Adrenal gland (tissue), 9 donors: ENCODE measurements at regions not wholly inside any gene's neighbourhood (a gene's known extent, or its start where the extent isn't known, plus 50 kb on each side); places are given as distances from the start of the nearest gene placed in this dataset.

ENCODE experiments used
- DNase-seq, 7 donors: peaks; one replicate each; pipeline ENCODE4 v3.0.0-alpha.2; 2019 to 2020
- H3K27ac ChIP-seq, 5 donors: fragments of 200-600 bp; sonication (generic) in 4 of 5; 1 replicate in 3 of 5; 2 replicates in 2 of 5; pipeline versions ENCODE4 v1.5.1 to v1.8.0; 2016 to 2020; ENCODE audit warnings: mild to moderate bottlenecking in 1 of 5
- H3K27me3 ChIP-seq: fragments of 200-600 bp; 2 replicates; pipeline ENCODE4 v1.8.0; 2021
- H3K36me3 ChIP-seq, 2 donors: fragments of 200-600 bp; replicated peaks in 1 of 2; 1 replicate in 1 of 2; 2 replicates in 1 of 2; pipeline versions ENCODE4 v1.5.1 to v1.8.0; 2018 to 2022
- H3K4me1 ChIP-seq, 2 donors: fragments of 200-600 bp; replicated peaks in 1 of 2; 1 replicate in 1 of 2; 2 replicates in 1 of 2; pipeline versions ENCODE4 v1.5.1 to v1.8.0; 2018 to 2021
- H3K4me3 ChIP-seq, 4 donors: fragments of 200-600 bp; sonication (generic) in 3 of 4; one replicate each; pipeline ENCODE4 v1.5.1; 2016 to 2018
- H3K9me3 ChIP-seq, 3 donors: fragments of 200-600 bp; sonication (generic) in 1 of 3; replicated peaks in 1 of 3; 1 replicate in 2 of 3; 2 replicates in 1 of 3; pipeline versions ENCODE4 v1.5.1 to v1.8.0; 2016 to 2021
- CTCF ChIP-seq, 6 experiments: fragments of 450-650 bp in 4 of 6; fragments of 200-600 bp in 2 of 6; sonication (generic) in 1 of 6; IDR thresholded peaks; 1 replicate in 5 of 6; 2 replicates in 1 of 6; pipeline versions ENCODE4 v1.5.1 to v1.8.0; 2016 to 2021; ENCODE audit warnings: antibody characterized with exemption in 6 of 6, mild to moderate bottlenecking in 2 of 6, moderate library complexity in 1 of 6
- POLR2A ChIP-seq, 2 donors: fragments of 450-650 bp; IDR thresholded peaks; one replicate each; pipeline ENCODE4 v1.6.1; 2017; ENCODE audit warnings: antibody characterized with exemption in 2 of 2, mild to moderate bottlenecking in 2 of 2, moderate library complexity in 1 of 2
- WGBS, 4 donors: extraction: QIAGEN DNeasy Blood & Tissue Kit in 2 of 4; methylation state at CpG; one replicate each; pipeline versions ENCODE4 v1.1.5 to v1.1.7; 2013 to 2017; 5-methylcytosine and 5-hydroxymethylcytosine counted together
- intact Hi-C, 2 donors: fragments of 100-400 bp; cut with DNase I; formaldehyde crosslinking; loops; one replicate each; pipeline versions ENCODE4 v1.14.1 to v1.15.0; 2022 to 2023
- donor health status: healthy with polysubstance abuse.
- donor health status: Bipolar disorder and iron deficiency.
- donor health status: DM: yes; HTN: yes; CAD: no.
- donor health status: DM: no; HTN: no; CAD: no.
- donor health status: DM: no; HTN: no; CAD: no.

- no peak for DNase-seq
- Histone ChIP-seq H3K4me3 (no peak overlapping the region), H3K27me3 (no peaks in the 10 kb centered on the region), H3K27ac (no peak overlapping the region), H3K9me3 (no peaks in the 10 kb centered on the region), H3K36me3 (no peaks in the 10 kb centered on the region), H3K4me1 (no peaks in the 10 kb centered on the region)
- no peak for TF ChIP-seq POLR2A (IDR thresholded peaks at IDR 0.05)
- no peak for TF ChIP-seq CTCF (IDR thresholded peaks at IDR 0.05)
- 63 to 72% (median 67%) methylated on average over 3 of the region's 3 CpGs for WGBS, 4 donors
- intact Hi-C loops, result no loop called here
Measured at GRCh38 chr20:6673071-6673470, 94.4 kb upstream of the BMP2 start.

- H3K27me3 ChIP-seq, result no peaks in the 10 kb centered on the region
- WGBS, 4 donors, result 75 to 89% (median 87%) methylated on average over 3 of the region's 3 CpGs
- no peak for DNase-seq
- no peaks in the 10 kb centered on the region for H3K36me3 ChIP-seq
- intact Hi-C loops, result no loop called here
- no peaks in the 10 kb centered on the region for H3K9me3 ChIP-seq
- no peaks in the 10 kb centered on the region for H3K4me1 ChIP-seq
- no peak overlapping the region for H3K4me3 ChIP-seq
- H3K27ac ChIP-seq, result no peak overlapping the region
- TF ChIP-seq CTCF (IDR thresholded peaks at IDR 0.05) (no peak), POLR2A (IDR thresholded peaks at IDR 0.05) (no peak)
Measured at GRCh38 chr20:6671829-6672228, 95.7 kb upstream of the BMP2 start.

GRCh38 chr20:6668546-6668945, 98.9 kb upstream of the BMP2 start:
- no peak for DNase-seq

GRCh38 chr20:6665621-6666355, 101.7 kb upstream of the BMP2 start:
- WGBS, 4 donors, result 64 to 74% (median 68%) methylated on average over 5 of the region's 5 CpGs
- no peaks in the 10 kb centered on the region for H3K9me3 ChIP-seq

More at GRCh38 chr20:6668546-6668945, 98.9 kb upstream of the BMP2 start:
- Histone ChIP-seq H3K36me3 (no peaks in the 10 kb centered on the region), H3K27me3 (no peaks in the 10 kb centered on the region), H3K27ac (no peak overlapping the region), H3K9me3 (no peaks in the 10 kb centered on the region), H3K4me1 (no peaks in the 10 kb centered on the region), H3K4me3 (no peak overlapping the region)
- intact Hi-C loops, result no loop called here
- TF ChIP-seq CTCF (IDR thresholded peaks at IDR 0.05) (no peak), POLR2A (IDR thresholded peaks at IDR 0.05) (no peak)

More at GRCh38 chr20:6665621-6666355, 101.7 kb upstream of the BMP2 start:
- intact Hi-C loops, result no loop called here
- no peaks in the 10 kb centered on the region for H3K36me3 ChIP-seq
- H3K27me3 ChIP-seq, result no peaks in the 10 kb centered on the region
- no peak overlapping the region for H3K27ac ChIP-seq
- H3K4me1 ChIP-seq, result no peaks in the 10 kb centered on the region
- H3K4me3 ChIP-seq, result no peak overlapping the region
- TF ChIP-seq POLR2A (IDR thresholded peaks at IDR 0.05) (no peak), CTCF (IDR thresholded peaks at IDR 0.05) (no peak)
- DNase-seq, result no peak
